CD4-positive, alpha-beta T cell treated with Interleukin-17A for 1 hour (primary cell): ENCODE measurements at regions not wholly inside any gene's neighbourhood (a gene's known extent, or its start where the extent isn't known, plus 50 kb on each side); places are given as distances from the start of the nearest gene placed in this dataset.
"Not testable (repeated sequence)": the region's sequence is repeated elsewhere in the genome, so short reads cannot be mapped to it uniquely, and the experiment has no call there.

ENCODE experiments used
- DNase-seq: peaks from one replicate; pipeline ENCODE4 v3.0.0-alpha.2; 2020

DNA sequence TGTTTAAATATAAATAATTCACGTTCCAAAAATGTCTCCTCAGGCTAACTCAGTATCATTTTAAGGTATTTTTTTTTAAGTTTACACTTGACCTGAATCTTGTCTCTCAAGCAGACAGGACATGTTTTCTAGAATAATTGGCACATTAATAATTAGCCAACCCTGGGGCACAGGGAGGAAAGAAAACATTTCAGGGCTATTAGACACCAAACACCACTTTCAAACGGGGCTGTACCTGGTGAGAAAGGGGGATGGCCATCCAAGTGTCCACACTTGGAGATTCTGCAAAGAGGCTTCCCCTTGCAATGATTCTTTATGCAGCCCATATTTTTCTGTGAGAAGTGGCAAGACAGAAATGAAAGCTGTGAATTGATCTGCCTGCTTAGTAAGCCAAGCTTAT is 560.8 kb downstream of the CD109 start:
- no peak for DNase-seq

DNA sequence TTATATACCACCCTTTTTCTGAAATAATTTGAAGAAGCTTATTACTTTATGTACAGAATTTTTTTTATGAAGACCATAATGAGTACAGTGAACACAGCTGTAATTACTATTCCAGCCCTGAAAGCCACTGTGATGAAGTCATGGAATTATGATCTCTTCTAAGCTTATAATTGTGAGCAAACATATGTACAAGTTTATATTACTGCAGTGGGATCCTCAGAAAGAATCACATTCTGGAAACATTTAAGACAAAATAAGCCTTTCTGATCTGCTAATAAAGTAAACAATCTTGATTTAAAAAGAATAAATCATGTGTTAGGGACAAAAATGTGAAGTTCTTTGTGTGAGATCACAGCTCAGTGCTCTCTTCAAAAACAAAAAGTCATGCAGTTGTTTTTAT is 560.4 kb downstream of the CD109 start:
- DNase-seq: no peak

DNA sequence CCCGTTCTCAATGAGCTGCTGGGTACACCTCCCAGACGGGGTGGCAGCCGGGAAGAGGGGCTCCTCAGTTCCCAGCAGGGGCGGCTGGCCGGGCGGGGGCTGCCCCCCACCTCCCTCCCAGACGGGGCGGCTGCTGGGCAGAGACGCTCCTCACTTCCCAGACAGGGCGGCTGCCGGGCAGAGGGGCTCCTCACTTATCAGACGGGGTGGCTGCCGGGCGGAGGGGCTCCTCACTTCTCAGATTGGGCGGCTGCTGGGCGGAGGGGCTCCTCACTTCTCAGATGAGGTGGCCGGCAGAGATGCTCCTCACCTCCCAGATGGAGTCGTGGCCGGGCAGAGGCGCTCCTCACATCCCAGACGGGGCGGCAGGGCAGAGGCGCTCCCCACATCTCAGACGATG is 559.0 kb downstream of the CD109 start:
- DNase-seq: not testable (repeated sequence)

DNA sequence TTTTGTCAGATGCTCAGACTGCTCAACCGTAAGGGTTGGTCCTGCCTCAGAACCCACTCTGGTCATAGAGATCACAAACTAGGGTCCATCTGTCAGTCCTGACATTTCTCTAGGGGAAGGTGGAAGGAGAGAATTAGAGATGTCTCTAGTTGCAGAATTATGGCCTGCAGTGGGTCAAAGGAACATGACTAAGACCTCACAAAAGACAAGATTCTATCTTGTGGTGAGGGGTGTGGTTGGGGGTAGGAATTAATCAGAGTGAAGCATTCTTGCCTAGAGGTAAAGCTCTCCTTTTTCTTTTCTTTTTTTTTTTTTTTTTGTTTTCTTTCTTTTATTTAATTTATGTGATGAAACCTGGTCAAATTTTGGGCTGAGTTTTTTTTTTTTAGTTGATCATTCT is 558.1 kb downstream of the CD109 start:
- DNase-seq: not testable (repeated sequence)

DNA sequence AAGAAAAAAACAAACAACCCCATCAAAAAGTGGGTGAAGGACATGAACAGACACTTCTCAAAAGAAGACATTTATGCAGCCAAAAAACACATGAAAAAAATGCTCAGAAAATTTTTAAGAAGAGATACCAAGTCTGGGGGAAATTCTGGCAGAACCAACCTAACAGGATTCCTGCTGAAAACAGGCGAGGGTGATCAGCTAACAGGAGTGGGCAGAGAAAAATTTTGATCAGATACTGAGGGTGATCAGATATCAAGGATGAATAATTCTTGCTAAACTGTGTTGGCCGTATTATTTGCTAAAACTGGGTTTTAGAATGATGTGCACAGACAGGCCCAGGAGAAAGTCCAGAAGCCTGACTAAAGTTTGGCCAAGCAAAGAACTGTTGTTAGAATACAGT is 557.3 kb downstream of the CD109 start:
- DNase-seq: no peak

DNA sequence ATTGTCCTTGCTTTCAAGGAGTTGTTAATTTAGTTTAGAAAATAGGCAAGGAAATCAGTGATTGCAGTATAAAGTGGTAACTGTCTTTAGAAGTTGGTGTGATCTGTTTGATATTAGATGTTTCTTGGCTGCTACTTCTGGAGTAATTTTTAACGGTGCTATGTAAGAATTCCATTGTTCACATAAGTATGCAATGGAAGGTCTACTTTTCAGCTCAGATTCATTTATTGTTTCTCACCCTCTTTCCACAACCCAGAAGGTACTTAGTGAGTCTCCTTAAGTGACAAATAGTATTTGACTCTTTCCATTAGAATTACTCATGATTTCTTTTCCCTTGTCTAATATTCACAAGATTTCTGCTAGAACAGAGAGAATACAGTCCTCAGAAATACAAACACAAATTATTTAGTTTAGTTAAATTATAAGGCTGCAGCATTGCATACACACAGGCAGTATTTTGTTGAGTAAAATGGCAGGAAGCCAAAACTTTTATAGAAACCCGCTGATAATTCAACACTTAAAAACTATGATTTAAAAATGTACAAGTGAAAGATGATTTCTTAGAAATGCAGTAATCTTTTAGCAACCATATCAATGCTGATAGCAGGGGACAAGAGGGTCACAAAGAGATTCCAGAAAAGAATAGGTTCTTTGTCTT is 554.3 kb downstream of the CD109 start:
- no peak for DNase-seq

DNA sequence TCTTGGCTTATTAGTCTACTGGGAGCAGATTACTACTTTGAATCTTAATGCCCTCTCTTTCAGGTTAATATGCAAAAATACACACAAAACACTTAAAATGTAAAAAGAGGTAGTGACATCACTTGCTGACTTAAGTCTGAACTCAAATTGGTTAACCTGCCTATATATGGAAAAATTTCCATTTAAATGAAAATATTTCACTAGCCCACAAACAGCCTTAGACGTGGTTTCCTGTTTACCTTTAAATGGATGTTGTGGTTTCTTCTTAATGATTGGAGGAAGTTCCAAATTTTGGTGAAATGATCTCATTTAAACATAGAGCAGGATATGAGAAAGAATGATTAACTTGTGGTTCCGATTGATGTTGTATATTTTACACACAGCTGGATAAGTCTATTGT is 553.7 kb downstream of the CD109 start:
- no peak for DNase-seq

DNA sequence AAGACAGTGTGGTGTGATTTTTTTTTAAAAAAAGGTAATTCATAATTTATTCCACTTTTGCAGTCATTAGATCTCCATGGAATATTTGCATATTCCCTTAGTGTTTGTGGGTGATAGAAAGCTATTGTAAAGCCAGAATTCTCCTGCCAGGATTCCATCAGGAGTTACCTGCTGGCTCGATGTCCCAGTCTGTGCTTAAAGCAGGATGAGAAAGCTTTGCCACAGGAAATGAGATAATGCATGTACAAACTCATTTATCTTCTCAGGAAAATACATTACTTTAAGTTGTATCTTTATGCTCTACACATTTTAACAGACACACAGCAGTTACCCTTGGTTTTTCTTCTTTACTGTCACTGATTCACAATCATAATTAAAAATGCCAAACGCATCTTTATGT is 553.0 kb downstream of the CD109 start:
- DNase-seq: no peak

DNA sequence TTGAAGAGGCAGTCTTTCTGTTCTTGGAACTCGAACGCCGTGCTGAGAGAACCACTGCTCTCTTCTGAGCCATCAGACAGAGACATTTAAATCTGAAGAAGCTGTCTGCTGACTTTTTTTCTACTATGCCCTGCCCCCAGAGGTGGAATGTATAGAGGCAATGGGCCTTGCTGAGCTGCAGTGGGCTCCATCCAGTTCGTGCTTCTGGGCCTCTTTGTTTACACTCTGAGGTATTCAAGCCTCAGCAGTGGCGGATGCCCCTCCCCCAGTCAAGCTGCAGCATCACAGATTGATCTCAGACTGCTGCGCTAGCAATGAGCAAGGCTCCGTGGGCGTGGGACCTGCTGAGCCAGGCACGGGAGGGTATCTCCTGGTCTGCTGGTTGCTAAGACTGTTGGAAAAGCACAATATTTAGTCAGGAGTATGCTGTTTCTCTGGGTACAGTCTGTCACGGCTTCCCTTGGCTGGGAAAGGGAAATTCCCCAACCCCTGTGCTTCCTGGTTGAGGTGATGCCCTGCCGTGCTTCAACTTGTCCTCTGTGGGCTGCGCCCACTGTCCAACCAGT is 526.8 kb downstream of the CD109 start:
- DNase-seq: no peak

DNA sequence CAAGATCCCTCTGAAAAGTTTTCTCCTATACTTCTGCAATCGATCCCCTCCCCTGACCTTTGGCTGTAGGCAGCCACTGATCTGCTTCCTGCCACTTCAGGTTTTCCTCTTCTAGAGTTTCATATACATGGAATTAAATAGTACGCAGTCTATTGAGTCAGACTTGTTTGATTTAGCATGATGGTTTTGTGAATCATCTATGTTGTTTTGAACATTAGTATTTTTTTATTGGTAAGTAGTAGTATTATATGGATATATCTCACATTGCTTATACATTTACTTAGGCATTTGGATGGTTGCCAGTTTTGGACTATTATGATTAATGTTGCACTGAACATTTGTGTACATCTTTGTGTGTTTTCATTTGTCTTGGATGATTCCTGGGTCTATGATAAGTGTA is 518.0 kb downstream of the CD109 start:
- DNase-seq: no peak

DNA sequence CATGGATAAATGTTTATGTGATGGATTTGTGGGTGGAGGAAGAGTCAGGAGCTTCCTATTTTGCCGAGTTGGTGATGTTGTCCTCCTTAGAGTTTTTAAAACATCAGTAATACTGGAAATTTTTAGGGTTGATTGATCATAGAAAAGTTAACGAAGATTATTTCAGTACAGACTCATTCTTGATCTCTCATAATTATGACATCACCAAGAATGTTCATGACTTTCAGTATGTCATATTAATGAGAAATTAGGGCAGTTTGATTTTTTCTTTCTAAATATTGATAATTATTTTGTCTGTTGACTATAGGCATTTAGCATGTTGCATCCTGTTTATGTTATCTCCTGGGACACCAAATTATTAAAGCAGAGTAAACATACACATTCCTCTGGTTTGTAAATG is 512.2 kb downstream of the CD109 start:
- no peak for DNase-seq

DNA sequence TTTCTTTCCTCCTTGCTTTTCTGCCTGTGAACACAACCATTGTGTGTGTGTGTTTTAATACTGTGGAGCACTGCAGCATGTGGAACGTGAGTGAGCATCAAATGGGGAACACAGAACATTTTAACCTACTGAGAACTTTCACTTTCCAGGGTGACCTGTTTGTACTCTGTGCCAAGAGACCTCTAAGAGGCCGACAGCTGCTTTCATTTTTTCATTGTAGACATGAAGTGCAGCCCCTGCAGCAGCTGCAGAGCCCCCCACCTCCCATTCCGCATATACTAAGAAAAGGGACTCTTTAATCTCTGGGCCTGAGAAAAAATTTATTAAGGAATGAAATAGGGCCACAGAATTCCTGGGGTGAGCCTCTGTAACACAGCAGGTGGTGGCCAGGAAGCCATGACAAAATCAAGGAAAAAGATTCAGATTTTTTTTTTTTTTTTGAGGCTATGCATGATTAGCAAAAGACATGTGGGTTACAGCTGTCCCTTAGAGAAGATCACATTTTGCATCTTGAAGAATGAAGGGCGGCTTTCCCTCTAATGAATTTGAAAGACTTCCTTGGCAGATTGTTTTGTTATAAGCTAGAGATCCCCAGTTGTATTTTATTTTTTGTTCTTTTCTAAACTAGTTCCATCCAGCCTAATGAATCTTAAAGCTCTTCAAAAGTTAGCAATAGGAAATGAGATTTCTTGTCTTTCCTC is 503.4 kb downstream of the CD109 start:
- no peak for DNase-seq

DNA sequence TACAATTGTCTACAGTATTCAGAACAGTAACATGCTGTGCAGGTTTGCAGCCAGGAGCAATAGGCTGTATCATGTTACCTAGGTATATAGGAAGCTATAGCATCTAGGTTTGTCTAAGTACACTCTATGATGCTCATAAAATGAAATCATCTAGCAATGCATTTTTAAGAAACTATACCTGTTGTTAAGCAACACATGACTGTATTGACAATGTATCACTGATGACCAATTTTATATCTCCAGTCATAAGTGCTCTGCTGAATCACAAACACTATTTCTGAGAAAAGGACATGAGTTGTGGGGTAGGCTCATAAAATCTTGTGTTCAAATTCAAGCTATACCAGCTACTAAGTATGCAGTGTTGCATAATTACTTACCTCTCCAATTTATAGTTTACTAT is 501.3 kb downstream of the CD109 start:
- DNase-seq: no peak

DNA sequence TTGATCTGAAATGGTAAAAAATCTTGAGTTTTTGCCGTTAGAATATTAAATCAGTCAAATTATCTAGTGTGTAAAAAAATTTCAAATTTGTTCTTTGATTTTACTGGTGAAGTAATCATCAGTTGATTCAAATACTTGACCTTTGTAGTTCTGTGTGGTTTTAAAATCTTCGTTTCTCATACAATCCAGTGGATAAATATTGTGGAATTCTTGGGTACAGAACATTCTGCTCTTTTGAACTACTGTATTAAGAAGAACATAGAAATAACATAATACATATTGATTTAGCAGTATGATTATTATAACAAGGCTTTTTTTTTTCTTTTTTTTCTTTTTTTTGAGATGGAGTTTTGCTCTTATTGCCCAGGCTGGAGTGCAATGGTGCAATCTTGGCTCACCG is 491.8 kb downstream of the CD109 start:
- DNase-seq: no peak

DNA sequence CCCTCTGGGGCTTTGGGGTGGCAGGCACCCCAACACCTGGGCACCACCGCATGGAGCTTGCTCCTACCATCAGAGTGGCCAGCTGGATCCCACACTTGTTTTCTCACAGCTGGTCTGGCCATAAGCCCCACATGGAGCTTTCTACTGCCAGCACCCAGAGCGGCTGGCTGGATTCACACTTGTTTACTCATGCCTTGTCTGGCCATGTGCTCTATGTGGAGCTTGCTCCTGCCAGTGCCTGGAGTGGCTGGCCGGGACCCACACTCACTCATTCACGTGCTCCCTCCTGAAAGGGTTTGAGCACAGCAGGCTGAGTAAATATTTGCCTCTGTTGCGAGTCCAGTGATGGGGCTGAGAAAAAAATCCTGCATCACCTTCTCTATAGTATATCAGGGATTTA is 487.0 kb downstream of the CD109 start:
- no peak for DNase-seq

DNA sequence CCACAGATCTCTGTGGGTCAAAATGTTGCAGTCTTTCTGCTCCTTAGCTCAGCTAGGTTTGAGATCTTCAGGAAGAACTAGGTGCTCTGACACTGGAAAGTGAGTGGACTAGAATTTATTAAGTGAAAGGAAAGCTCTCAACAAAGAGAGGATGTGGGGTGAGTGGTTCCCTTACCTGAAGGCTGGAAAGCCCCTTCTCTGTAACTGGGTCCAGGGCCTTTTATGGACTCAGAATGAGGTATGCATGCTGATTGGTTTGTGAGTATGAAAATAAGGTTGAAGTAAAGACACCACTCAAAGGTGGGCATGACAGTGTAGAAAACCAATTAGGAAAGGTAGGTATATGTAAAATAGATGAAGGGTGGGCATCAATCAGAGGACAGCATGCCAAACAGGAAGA is 485.5 kb downstream of the CD109 start:
- no peak for DNase-seq

DNA sequence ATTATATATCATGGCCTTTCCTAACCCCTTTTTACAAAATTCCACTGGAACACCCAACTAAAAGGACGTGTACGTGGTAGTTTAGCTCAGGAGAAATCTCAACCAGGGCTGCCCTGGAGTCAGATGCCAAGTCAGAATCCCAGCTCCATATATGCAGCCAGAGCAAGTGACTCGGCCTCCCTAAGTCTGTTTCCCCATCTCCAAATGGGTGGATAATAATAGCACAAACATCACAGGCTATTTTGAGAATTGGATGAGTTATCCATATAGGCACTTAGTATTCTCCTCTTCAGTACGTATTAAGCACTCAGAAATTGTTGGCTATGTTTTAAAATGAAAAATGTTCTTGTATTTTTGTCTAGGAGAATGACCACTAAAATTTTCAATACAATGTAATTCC is 481.5 kb downstream of the CD109 start:
- DNase-seq: no peak

DNA sequence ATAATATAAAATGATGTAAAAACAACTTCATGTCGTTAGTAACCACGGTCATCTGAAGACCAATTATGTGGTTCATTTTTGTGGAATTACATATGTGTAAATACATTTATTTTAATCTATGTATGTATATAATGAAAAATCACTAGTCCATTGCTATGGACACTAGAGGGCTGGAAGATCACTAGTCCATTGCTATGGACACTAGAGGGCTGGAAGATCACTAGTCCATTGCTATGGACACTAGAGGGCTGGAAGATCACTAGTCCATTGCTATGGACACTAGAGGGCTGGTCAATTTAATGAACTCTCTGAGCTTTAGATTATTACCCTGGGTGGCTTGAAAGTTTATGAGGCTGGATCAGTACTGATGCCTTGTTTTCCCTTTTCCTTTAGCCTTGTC is 474.5 kb downstream of the CD109 start:
- DNase-seq: not testable (repeated sequence)

DNA sequence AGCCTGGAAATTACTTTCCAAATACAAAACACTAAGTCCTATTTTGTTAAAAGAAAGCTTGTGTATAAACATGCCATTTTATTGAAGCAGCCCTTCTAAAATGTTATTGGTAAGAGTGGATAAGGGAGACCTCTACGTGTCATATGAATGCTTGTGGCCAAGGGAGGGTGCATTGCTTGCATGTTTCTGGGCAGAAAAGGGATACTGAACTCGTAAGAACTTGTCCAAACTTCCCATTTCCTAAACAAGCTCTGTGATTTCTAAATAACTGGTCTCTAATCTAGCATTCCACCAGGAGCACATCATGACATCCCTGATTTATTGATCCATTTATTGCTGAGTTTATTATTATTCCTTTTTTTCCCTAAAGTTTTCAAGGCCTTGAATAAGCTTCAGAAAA is 474.1 kb downstream of the CD109 start:
- no peak for DNase-seq

DNA sequence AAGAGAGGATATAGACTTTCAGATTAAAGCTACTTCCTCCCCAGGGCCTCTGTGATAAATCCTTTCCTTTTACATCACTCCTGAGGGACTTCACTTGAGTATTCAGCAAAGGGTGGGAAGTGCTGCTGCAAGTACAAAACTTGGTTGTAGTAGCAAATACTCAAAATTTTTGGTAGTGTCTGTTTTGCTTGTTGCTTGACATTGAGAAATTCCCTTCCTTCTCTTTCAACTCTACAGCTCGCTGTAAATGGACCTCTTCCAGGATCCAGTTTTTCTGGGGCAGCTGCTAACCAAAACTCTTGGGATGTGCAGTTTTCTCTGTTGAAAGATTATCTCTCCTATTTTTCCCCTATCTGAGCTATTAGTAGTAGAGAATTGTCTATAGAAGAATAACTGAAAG is 472.0 kb downstream of the CD109 start:
- DNase-seq: no peak

DNA sequence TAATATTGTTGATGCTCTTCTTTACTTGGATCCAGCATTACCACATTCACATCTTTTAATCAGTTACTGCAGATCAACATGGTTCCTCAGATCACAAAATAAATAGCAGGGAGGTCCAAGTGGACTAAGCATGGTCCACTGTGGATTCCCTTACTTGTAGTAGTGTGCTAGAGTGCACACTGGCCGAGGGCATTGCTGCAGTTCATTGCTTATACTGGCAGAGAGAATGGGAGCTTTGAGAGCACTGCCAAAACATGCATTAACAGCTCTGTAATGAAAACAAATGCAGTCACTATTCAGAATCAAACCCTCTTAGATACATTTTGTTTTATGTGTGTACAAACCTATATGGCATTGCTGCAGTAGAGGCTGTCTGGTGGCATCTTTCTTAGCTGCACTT is 471.5 kb downstream of the CD109 start:
- no peak for DNase-seq

DNA sequence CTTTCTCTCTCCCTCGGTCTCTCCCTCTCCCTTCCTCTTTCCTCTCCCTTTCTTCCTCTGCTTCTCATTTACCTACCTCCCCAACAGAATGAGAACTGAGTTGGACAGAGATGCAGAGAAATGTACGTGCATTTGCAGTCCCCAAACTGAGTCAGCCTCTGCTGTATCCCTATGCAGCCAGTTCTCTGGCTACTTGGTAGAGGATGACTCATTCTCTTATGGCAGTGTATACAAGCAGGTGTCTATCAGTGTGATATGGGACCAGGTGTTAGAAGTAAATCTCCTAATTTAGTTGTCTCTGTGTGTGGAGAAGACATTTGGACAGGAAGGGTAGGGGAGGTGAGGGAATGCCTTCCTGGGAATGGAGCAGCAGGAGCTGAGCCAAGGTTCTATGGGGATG is 470.8 kb downstream of the CD109 start:
- no peak for DNase-seq

DNA sequence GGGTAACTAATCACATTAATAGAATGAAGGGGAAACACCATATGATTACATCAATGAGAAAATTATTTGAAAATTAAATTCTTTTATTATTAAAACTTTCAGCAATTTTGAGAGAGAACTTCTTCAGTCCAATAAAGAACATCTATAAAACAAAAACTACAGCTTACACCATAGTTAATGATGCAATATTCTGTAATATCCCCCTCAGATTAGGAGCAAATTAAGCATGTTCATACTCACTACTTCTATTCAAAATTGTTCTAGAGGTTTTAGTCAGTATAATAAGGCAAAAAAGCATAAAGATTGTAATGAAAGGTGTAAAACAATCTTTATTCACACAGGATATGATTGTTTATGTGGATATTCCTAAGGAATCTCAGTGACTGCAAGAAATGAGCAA is 465.4 kb downstream of the CD109 start:
- DNase-seq: no peak

DNA sequence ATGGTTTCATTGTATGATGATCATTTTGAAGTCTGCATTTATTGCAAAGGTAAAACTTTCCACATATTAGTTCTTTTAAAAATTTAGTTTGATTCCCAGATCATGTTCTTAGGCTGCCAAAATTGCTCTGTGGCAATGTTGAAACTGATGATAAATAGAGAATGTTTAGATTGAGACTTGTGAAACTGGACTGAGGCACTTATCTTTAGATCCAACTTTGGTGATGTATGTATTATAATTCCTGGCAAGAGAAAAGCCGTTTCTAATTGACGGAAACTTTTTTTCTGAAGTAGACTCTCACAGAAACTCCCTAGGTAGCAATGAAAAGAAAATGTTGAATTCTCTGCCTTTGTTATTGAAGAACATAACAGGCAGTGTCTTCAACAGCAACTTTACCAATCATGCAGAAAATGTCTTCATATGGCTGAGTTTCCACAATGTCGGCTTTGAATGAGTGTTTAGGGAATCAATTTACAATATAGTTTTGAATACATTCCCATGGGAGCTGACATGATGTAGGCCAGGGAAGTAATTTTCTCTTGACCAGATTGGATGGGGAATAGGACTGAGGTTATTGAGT is 456.2 kb downstream of the CD109 start:
- no peak for DNase-seq
